ENCODE measurements at regions not wholly inside any gene's neighbourhood (a gene's known extent, or its start where the extent isn't known, plus 50 kb on each side); places are given as distances from the start of the nearest gene placed in this dataset.
"Not testable (repeated sequence)": the region's sequence is repeated elsewhere in the genome, so short reads cannot be mapped to it uniquely, and the experiment has no call there.

DNA sequence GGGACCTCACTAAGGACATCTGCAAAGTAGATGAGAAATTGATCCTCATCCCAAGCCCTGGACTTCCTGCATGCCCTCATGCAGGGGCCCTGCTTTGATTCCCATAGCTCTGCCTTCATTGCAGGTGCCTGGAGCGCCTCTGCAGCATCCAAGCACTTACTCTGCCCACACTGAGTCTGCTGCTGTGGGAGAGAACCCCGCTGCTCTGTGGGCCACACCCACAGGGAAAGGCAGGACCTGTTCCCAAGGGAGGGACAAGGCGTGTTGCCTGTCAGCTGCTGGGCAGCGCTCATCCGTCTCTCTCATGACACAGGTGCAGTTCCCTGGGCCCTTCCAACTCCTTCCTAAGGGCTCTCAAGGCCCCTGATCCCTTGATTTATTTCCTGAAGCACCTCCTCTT is 266.8 kb upstream of the SMIM21 start:
- 83% methylated on average over 5 of the region's 5 CpGs for WGBS (ENCODE audit: insufficient coverage)
- no peak for TF ChIP-seq CTCF (IDR thresholded peaks at IDR 0.05)
- H3K27me3 ChIP-seq (ENCODE audit: control insufficient read depth in 2 of 2, insufficient read depth in 2 of 2, low read length in 2 of 2) = no peaks in the 10 kb centered on the region
- H3K9me3 ChIP-seq (replicated peaks in 1 of 2; ENCODE audit: control insufficient read depth in 1 of 2, insufficient read depth in 1 of 2, low read length in 2 of 2) = no peaks in the 10 kb centered on the region
- intact Hi-C loops (cut with micrococcal nuclease) = no loop called here
- Mint-ChIP-seq H3K4me1 (no peaks in the 10 kb centered on the region), H3K4me3 (no peak overlapping the region), H3K27me3 (ENCODE audit: low read depth in 3 of 3) (peaks cover 1 to 2% (median 2%) of the 10 kb centered on the region in 3 donors), H3K9me3 (peaks cover 0 to 18% (median 9%) of the 10 kb centered on the region in 7 donors), H3K27ac (no peak overlapping the region), H3K36me3 (no peaks in the 10 kb centered on the region)
- no peak overlapping the region for H3K27ac ChIP-seq (ENCODE audit: low read depth in 1 of 2, low read length in 2 of 2)
- H3K9ac ChIP-seq (ENCODE audit: insufficient read depth, low read length, poor library complexity, severe bottlenecking) = no peak overlapping the region
- H3K4me1 ChIP-seq (ENCODE audit: control insufficient read depth in 1 of 2, insufficient read depth in 2 of 2, low read length in 2 of 2) = no peaks in the 10 kb centered on the region
- DNase-seq = no peak
- H2AFZ ChIP-seq (ENCODE audit: insufficient read depth, low read depth, low read length, poor library complexity, severe bottlenecking) = no peak overlapping the region
- H3K4me3 ChIP-seq (replicated peaks in 1 of 3; ENCODE audit: low read depth in 2 of 3, low read length in 3 of 3) = no peak overlapping the region
- no peaks in the 10 kb centered on the region for H4K20me1 ChIP-seq (ENCODE audit: insufficient read depth, low read length)
- H3K79me2 ChIP-seq (ENCODE audit: insufficient read depth, low read length) = no peaks in the 10 kb centered on the region
- no peaks in the 10 kb centered on the region for H3K36me3 ChIP-seq (replicated peaks in 1 of 2; ENCODE audit: control insufficient read depth in 1 of 2, insufficient read depth in 2 of 2, low read length in 2 of 2)
- H3K4me2 ChIP-seq (replicated peaks; ENCODE audit: extremely low read depth, low read length, poor library complexity, severe bottlenecking) = no peak overlapping the region

- no peaks in the 10 kb centered on the region for H3K4me1 Mint-ChIP-seq
- DNase-seq = no peak
- H4K20me1 ChIP-seq (ENCODE audit: insufficient read depth, low read length) = no peaks in the 10 kb centered on the region
Measured at GRCh38 chr18:75691483-75691882, 264.0 kb upstream of the SMIM21 start.

GRCh38 chr18:75690283-75690682 is 262.8 kb upstream of the SMIM21 start:
- H4K20me1 ChIP-seq (ENCODE audit: insufficient read depth, low read length); H3K36me3 ChIP-seq (replicated peaks in 1 of 2; ENCODE audit: control insufficient read depth in 1 of 2, insufficient read depth in 2 of 2, low read length in 2 of 2); H3K27me3 ChIP-seq (ENCODE audit: control insufficient read depth in 2 of 2, insufficient read depth in 2 of 2, low read length in 2 of 2); H3K9ac ChIP-seq (ENCODE audit: insufficient read depth, low read length, poor library complexity, severe bottlenecking); H3K27me3 Mint-ChIP-seq (ENCODE audit: low read depth in 3 of 3); DNase-seq; H3K36me3 Mint-ChIP-seq; H3K4me1 ChIP-seq (ENCODE audit: control insufficient read depth in 1 of 2, insufficient read depth in 2 of 2, low read length in 2 of 2); H3K4me3 ChIP-seq (replicated peaks in 1 of 3; ENCODE audit: low read depth in 2 of 3, low read length in 3 of 3); H3K4me1 Mint-ChIP-seq; H2AFZ ChIP-seq (ENCODE audit: insufficient read depth, low read depth, low read length, poor library complexity, severe bottlenecking); H3K4me3 Mint-ChIP-seq; H3K79me2 ChIP-seq (ENCODE audit: insufficient read depth, low read length); H3K27ac Mint-ChIP-seq; H3K4me2 ChIP-seq (replicated peaks; ENCODE audit: extremely low read depth, low read length, poor library complexity, severe bottlenecking); H3K9me3 ChIP-seq (replicated peaks in 1 of 2; ENCODE audit: control insufficient read depth in 1 of 2, insufficient read depth in 1 of 2, low read length in 2 of 2); H3K27ac ChIP-seq (ENCODE audit: low read depth in 1 of 2, low read length in 2 of 2); intact Hi-C loops (cut with micrococcal nuclease): not testable (repeated sequence)
- peaks cover 0 to 15% (median 9%) of the 10 kb centered on the region in 7 donors for H3K9me3 Mint-ChIP-seq
- 94% methylated on average over 2 of the region's 3 CpGs for WGBS (ENCODE audit: insufficient coverage)

More at GRCh38 chr18:75691483-75691882, 264.0 kb upstream of the SMIM21 start:
- H3K9me3 ChIP-seq (replicated peaks in 1 of 2; ENCODE audit: control insufficient read depth in 1 of 2, insufficient read depth in 1 of 2, low read length in 2 of 2) = no peaks in the 10 kb centered on the region
- no peak overlapping the region for H3K27ac ChIP-seq (ENCODE audit: low read depth in 1 of 2, low read length in 2 of 2)
- H3K36me3 ChIP-seq (replicated peaks in 1 of 2; ENCODE audit: control insufficient read depth in 1 of 2, insufficient read depth in 2 of 2, low read length in 2 of 2) = no peaks in the 10 kb centered on the region
- no peak overlapping the region for H3K4me3 ChIP-seq (replicated peaks in 1 of 3; ENCODE audit: low read depth in 2 of 3, low read length in 3 of 3)
- no peaks in the 10 kb centered on the region for H3K36me3 Mint-ChIP-seq
- TF ChIP-seq CTCF (IDR thresholded peaks at IDR 0.05) = no peak
- no peak overlapping the region for H3K27ac Mint-ChIP-seq
- peaks cover 0 to 18% (median 9%) of the 10 kb centered on the region in 7 donors for H3K9me3 Mint-ChIP-seq
- H3K27me3 ChIP-seq (ENCODE audit: control insufficient read depth in 2 of 2, insufficient read depth in 2 of 2, low read length in 2 of 2) = no peaks in the 10 kb centered on the region
- 97% methylated on average over 5 of the region's 8 CpGs for WGBS (ENCODE audit: insufficient coverage)
- no peak overlapping the region for H2AFZ ChIP-seq (ENCODE audit: insufficient read depth, low read depth, low read length, poor library complexity, severe bottlenecking)
- no peak overlapping the region for H3K4me2 ChIP-seq (replicated peaks; ENCODE audit: extremely low read depth, low read length, poor library complexity, severe bottlenecking)
- H3K9ac ChIP-seq (ENCODE audit: insufficient read depth, low read length, poor library complexity, severe bottlenecking) = no peak overlapping the region
- peaks cover 1 to 2% (median 2%) of the 10 kb centered on the region in 3 donors for H3K27me3 Mint-ChIP-seq (ENCODE audit: low read depth in 3 of 3)
- H3K4me1 ChIP-seq (ENCODE audit: control insufficient read depth in 1 of 2, insufficient read depth in 2 of 2, low read length in 2 of 2) = no peaks in the 10 kb centered on the region
- no peaks in the 10 kb centered on the region for H3K79me2 ChIP-seq (ENCODE audit: insufficient read depth, low read length)
- intact Hi-C loops (cut with micrococcal nuclease) = no loop called here
- H3K4me3 Mint-ChIP-seq = no peak overlapping the region
